Gastrocnemius medialis (tissue), 4 donors: ENCODE measurements at regions not wholly inside any gene's neighbourhood (a gene's known extent, or its start where the extent isn't known, plus 50 kb on each side); places are given as distances from the start of the nearest gene placed in this dataset.

Source experiments
- CTCF ChIP-seq, 5 experiments: fragments of 450-650 bp in 3 of 5; fragments of 200-600 bp in 2 of 5; sonication (generic) in 2 of 5; IDR thresholded peaks in 4 of 5; conservative IDR thresholded peaks in 1 of 5; 1 replicate in 4 of 5; 2 replicates in 1 of 5; pipeline ENCODE4 v1.5.1; 2016 to 2019; ENCODE audit warnings: antibody characterized with exemption in 5 of 5, mild to moderate bottlenecking in 3 of 5, moderate library complexity in 3 of 5
- POLR2A ChIP-seq, 2 donors: fragments of 450-650 bp; IDR thresholded peaks; one replicate each; pipeline ENCODE4 v1.6.1; 2017; ENCODE audit warnings: antibody characterized with exemption in 2 of 2, mild to moderate bottlenecking in 2 of 2, moderate library complexity in 2 of 2

DNA sequence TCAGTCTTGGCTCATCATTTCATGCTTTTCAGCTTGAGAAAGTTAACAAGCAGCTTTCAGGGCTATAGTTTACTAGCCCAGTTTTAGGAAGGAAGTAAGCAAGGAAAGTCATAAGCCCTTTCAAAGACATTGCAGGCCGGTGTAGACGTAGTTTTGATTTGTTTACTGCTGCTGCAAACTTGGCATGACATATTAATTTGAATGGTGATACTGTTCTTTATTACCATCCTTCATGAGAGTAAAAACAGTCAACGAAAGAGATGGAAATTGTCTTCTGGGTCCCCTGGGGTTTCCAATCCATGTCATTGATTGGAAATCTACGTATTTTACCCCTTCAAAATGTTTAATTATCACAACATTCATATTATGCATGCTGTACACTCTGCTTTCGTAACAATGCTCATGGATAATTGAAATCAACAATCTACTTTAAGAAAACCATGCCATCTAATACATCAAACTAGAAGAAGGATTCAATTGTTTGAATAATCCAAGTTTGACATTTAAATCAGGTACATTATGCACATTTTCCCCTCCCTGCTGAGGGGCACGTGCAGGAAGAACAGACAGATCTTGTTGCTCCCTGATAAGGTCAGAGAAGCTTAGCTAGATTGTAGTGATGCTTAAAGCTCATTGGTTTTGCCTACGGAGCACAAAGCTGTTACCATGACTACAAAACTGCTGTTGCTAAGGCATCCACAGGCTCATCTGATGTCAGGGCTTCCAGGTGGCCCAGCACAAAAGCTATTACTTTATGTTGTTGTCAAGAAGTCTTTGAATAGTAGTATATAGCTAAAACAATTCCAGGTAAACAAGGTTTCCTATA lies 139.9 kb upstream of the PRLR start:
- TF ChIP-seq CTCF (IDR thresholded peaks at IDR 0.05 in 4 of 5, conservative IDR thresholded peaks at IDR 0.05 in 1 of 5) (no peak), POLR2A (IDR thresholded peaks at IDR 0.05) (no peak)
